SK-N-MC (cell line): ENCODE measurements at regions not wholly inside any gene's neighbourhood (a gene's known extent, or its start where the extent isn't known, plus 50 kb on each side); places are given as distances from the start of the nearest gene placed in this dataset.

Experiments
- DNase-seq: peaks from one replicate; pipeline ENCODE4 v3.0.0-alpha.2; 2011; ENCODE audit warnings: low read depth, low spot score
- H3K27ac ChIP-seq: fragments of 200-600 bp; sonication (generic); 2 replicates; pipeline ENCODE4 v1.5.1; 2016; ENCODE audit warnings: mixed run types
- H3K36me3 ChIP-seq: fragments of 200-600 bp; sonication (generic); 2 replicates; pipeline ENCODE4 v1.6.1; 2017; ENCODE audit warnings: antibody characterized with exemption, low read length, mixed read lengths; ENCODE audit not compliant: insufficient read depth
- H3K4me3 ChIP-seq: fragments of 200-600 bp; sonication (generic); 2 replicates; pipeline ENCODE4 v1.5.1; 2016
- H3K9ac ChIP-seq: fragments of 200-600 bp; sonication (generic); 2 replicates; pipeline ENCODE4 v1.8.0; 2017; ENCODE audit warnings: mixed run types, mixed read lengths; ENCODE audit not compliant: insufficient read length
- H3K9me3 ChIP-seq: fragments of 200-600 bp; sonication (generic); 2 replicates; pipeline ENCODE4 v1.6.1; 2017; ENCODE audit warnings: low read depth, mild to moderate bottlenecking, antibody characterized with exemption, low read length, moderate library complexity, mixed read lengths
- EZH2 ChIP-seq: fragments of 200-600 bp; sonication (generic); IDR thresholded peaks from one replicate; pipeline ENCODE4 v1.6.1; 2017; ENCODE audit warnings: antibody characterized with exemption
- FOXP2 ChIP-seq: optimal IDR thresholded peaks from 2 replicates; pipeline ENCODE3; 2011; ENCODE audit warnings: mild to moderate bottlenecking, moderate library complexity; ENCODE audit not compliant: insufficient read depth; ENCODE audit errors: extremely low read length, control extremely low read depth
- POLR2AphosphoS5 ChIP-seq: IDR thresholded peaks from 2 replicates; pipeline ENCODE4 v1.6.1; 2012; ENCODE audit warnings: mild to moderate bottlenecking, low read depth, low read length, borderline replicate concordance

DNA sequence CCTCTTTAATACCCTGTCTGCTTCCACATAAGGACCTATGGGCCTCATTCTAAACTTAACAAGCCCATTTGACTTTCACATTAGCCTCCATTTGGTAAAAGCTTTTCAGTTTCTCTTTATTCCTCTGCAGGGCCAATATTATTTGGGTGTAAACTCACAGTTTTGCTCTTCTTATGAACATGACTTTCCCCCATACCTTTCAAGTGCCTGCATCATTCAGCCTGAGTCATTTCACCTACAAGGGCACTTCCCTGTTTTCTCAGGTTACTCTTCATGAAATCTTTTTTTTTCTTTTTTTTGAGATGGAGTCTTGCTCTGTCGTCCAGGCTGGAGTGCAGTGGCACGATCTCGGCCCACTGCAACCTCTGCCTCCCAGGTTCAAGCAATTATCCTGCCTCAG lies 1258.1 kb upstream of the CELF2 start:
- TF ChIP-seq EZH2 = no peak
- TF ChIP-seq POLR2AphosphoS5 = no peak
- TF ChIP-seq FOXP2 = no peak
- H3K4me3 ChIP-seq = no peak overlapping the region
- H3K27ac ChIP-seq = no peak overlapping the region
- H3K9ac ChIP-seq = no peak overlapping the region
- DNase-seq = no peak
- H3K9me3 ChIP-seq = no peaks in the 10 kb centered on the region
- no peaks in the 10 kb centered on the region for H3K36me3 ChIP-seq

DNA sequence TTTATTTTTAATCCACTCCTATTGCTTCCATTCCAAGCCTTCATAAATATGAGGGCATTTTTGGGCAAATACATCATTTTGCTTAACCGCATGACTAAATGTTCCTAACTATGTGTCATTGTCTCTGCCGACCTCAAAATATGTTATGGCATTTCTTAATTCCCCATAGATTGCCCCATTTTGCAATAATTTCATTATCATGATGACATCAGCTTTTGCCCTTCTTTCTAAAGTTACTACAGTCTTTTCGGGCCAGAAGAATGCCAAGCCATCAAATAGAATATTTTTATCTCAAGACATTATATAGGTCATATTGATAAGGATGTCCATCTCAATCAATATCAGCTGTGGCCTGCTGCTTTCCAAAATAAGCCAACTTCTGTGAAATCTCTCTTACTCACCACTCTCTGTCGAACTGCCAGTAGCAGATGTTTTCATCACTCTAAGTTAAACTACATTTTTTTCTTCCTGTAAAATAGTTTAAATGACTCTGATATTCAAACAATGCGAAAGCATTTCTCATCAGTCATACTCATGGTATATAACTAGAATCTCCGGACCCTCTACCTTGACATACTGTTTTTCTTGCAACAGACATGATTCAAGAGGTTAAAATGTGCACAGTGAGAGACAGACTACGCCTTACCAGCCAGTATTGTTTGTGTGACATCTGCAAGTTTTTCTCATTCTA lies 1254.6 kb upstream of the CELF2 start:
- no peak for TF ChIP-seq FOXP2
- TF ChIP-seq POLR2AphosphoS5 = no peak
- Histone ChIP-seq H3K4me3 (no peak overlapping the region), H3K9me3 (no peaks in the 10 kb centered on the region), H3K36me3 (no peaks in the 10 kb centered on the region), H3K9ac (no peak overlapping the region), H3K27ac (no peak overlapping the region)
- no peak for DNase-seq

GRCh38 chr10:9766762-9767161 lies 1250.9 kb upstream of the CELF2 start:
- no peak overlapping the region for H3K9ac ChIP-seq
- DNase-seq = no peak
- H3K9me3 ChIP-seq = no peaks in the 10 kb centered on the region
- no peak overlapping the region for H3K4me3 ChIP-seq
- no peak overlapping the region for H3K27ac ChIP-seq
- H3K36me3 ChIP-seq = no peaks in the 10 kb centered on the region
- TF ChIP-seq FOXP2 = no peak
- no peak for TF ChIP-seq POLR2AphosphoS5
- no peak for TF ChIP-seq EZH2

DNA sequence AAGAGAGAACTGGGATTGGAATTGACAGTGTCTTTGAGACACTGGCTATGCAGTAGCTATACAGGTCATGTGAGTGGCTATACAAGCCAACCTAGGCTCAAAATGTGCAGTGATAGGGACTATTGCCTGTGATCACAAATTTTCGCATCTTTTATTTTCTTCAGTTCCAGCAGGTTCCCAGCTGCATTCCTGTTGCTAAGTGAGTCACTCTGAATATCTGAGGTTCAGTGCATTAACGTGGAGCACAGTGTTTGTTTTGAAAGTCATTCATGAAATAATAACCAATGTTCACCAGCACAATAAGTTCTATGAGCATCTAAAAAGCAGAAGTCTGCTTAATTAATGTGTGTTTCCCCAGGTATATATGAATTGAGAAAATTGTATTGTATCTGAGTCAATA lies 1236.0 kb upstream of the CELF2 start:
- Histone ChIP-seq H3K27ac (no peak overlapping the region), H3K36me3 (no peaks in the 10 kb centered on the region), H3K9me3 (no peaks in the 10 kb centered on the region), H3K4me3 (no peak overlapping the region), H3K9ac (no peak overlapping the region)
- TF ChIP-seq POLR2AphosphoS5 (no peak), FOXP2 (no peak), EZH2 (no peak)
- DNase-seq = no peak

GRCh38 chr10:9786101-9786500 lies 1231.6 kb upstream of the CELF2 start:
- Histone ChIP-seq H3K36me3 (no peaks in the 10 kb centered on the region), H3K27ac (no peak overlapping the region), H3K4me3 (no peak overlapping the region), H3K9ac (no peak overlapping the region), H3K9me3 (no peaks in the 10 kb centered on the region)
- TF ChIP-seq POLR2AphosphoS5 (no peak), EZH2 (no peak), FOXP2 (no peak)
- no peak for DNase-seq

DNA sequence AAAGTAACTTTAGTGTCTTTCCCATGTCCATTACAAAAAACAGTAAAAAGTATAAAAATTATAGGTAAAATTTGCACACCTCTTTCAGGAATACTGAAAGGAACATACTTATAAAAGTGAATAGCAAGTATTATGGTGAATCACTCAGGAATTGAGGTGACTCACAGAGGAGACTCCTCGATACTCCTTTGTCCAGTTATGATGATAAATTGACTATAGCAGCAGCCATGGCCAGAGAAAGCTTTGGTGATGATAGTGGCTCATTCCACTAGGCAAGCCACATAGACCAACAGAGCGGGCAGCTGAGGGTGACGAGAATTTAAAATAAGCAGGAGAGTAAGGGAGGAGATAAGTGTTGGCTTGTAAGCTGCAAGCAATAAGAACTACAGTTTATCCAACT lies 1231.1 kb upstream of the CELF2 start:
- no peak for DNase-seq
- Histone ChIP-seq H3K9me3 (no peaks in the 10 kb centered on the region), H3K4me3 (no peak overlapping the region), H3K36me3 (no peaks in the 10 kb centered on the region), H3K9ac (no peak overlapping the region), H3K27ac (no peak overlapping the region)
- TF ChIP-seq POLR2AphosphoS5 (no peak), FOXP2 (no peak), EZH2 (no peak)

GRCh38 chr10:9789996-9790395 lies 1227.7 kb upstream of the CELF2 start:
- Histone ChIP-seq H3K9ac (no peak overlapping the region), H3K4me3 (no peak overlapping the region), H3K9me3 (no peaks in the 10 kb centered on the region), H3K27ac (no peak overlapping the region), H3K36me3 (no peaks in the 10 kb centered on the region)
- DNase-seq = no peak
- TF ChIP-seq EZH2 (no peak), POLR2AphosphoS5 (no peak), FOXP2 (no peak)

GRCh38 chr10:9792181-9792580 lies 1225.5 kb upstream of the CELF2 start:
- no peak for DNase-seq
- H3K36me3 ChIP-seq = no peaks in the 10 kb centered on the region
- no peak overlapping the region for H3K4me3 ChIP-seq
- H3K27ac ChIP-seq = no peak overlapping the region
- TF ChIP-seq EZH2 (no peak), FOXP2 (no peak), POLR2AphosphoS5 (no peak)
- H3K9ac ChIP-seq = no peak overlapping the region
- no peaks in the 10 kb centered on the region for H3K9me3 ChIP-seq

DNA sequence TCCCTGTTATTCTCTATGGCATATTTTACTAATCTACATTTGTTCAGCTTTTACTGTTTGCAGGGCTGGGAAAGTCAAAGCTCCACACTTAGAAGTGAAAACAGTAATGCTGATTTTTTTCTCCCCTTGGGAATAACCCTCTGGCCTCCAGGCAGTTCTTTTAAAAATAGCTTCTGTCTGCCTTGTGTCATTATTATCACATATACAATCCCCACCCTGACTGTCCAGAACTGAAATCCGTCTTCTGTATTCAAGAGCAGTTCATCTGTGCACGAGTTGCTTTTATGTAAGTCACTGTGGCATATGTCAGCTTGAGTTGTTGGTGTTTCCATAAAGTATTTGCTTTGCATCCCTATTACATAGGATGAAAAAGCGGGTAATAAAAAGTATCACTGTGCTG lies 1221.1 kb upstream of the CELF2 start:
- Histone ChIP-seq H3K36me3 (no peaks in the 10 kb centered on the region), H3K4me3 (no peak overlapping the region), H3K27ac (no peak overlapping the region), H3K9ac (no peak overlapping the region), H3K9me3 (no peaks in the 10 kb centered on the region)
- no peak for TF ChIP-seq EZH2
- TF ChIP-seq POLR2AphosphoS5 = no peak
- no peak for TF ChIP-seq FOXP2
- no peak for DNase-seq
